ENCODE measurements at regions not wholly inside any gene's neighbourhood (a gene's known extent, or its start where the extent isn't known, plus 50 kb on each side); places are given as distances from the start of the nearest gene placed in this dataset.
A peak's percentile ranks its signal among the peaks of the same experiment; 100 is the strongest.

DNA sequence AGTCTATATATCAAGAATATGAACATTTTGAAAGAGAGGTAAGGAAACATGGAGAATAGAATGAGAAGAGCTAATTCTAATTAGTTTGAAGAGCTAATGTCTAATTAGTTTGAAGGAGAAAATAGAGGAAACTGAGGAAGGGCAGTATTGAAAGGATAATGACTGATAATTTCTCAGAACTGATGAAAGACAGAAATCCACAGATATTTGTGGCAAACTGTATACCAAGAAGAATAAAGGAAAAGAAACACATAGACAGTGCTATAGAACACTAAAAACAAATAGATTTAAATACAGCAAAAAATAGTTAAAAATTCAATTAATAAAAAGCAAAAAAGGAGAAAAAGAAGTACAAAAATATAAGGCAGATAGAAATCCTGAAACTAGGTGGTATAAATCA, 354.4 kb downstream of the QKI start:
- intact Hi-C loops (cut with DNase I): no loop called here
- Histone ChIP-seq H3K4me3 (no peak overlapping the region), H3K4me1 (peaks cover 4% of the 10 kb centered on the region), H3K9me3 (no peaks in the 10 kb centered on the region), H3K27me3 (no peaks in the 10 kb centered on the region), H3K27ac (no peak overlapping the region), H3K36me3 (no peaks in the 10 kb centered on the region)
- ATAC-seq: no peak
- DNase-seq: no peak
- TF ChIP-seq, protein P1, sequence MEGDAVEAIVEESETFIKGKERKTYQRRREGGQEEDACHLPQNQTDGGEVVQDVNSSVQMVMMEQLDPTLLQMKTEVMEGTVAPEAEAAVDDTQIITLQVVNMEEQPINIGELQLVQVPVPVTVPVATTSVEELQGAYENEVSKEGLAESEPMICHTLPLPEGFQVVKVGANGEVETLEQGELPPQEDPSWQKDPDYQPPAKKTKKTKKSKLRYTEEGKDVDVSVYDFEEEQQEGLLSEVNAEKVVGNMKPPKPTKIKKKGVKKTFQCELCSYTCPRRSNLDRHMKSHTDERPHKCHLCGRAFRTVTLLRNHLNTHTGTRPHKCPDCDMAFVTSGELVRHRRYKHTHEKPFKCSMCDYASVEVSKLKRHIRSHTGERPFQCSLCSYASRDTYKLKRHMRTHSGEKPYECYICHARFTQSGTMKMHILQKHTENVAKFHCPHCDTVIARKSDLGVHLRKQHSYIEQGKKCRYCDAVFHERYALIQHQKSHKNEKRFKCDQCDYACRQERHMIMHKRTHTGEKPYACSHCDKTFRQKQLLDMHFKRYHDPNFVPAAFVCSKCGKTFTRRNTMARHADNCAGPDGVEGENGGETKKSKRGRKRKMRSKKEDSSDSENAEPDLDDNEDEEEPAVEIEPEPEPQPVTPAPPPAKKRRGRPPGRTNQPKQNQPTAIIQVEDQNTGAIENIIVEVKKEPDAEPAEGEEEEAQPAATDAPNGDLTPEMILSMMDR (IDR thresholded peaks at IDR 0.05): no peak

DNA sequence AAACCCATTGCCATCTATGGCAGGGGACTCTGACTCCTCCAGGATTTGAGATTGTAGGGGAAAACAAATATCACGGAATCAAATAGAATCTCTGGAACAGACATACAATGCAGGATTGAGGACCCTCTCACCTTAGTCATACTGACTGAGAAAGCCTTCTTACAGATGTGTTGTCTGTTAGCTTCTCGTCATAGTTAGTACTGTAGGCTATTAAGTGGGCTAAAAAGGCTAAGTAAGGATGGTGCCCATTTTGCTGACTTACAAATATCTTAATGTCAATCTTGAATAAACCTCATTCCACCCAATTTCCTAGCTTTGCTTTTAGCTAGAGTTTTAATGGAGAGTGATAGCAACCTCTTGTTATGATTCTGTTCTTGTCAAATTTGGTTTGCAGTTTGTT, 352.4 kb downstream of the QKI start:
- Histone ChIP-seq H3K4me1 (peaks cover 5% of the 10 kb centered on the region), H3K9me3 (no peaks in the 10 kb centered on the region), H3K27me3 (no peaks in the 10 kb centered on the region), H3K36me3 (no peaks in the 10 kb centered on the region), H3K4me3 (no peak overlapping the region), H3K27ac (no peak overlapping the region)
- TF ChIP-seq, protein P1 (IDR thresholded peaks at IDR 0.05): no peak
- DNase-seq: no peak
- ATAC-seq: no peak
- intact Hi-C loops (cut with DNase I): no loop called here

DNA sequence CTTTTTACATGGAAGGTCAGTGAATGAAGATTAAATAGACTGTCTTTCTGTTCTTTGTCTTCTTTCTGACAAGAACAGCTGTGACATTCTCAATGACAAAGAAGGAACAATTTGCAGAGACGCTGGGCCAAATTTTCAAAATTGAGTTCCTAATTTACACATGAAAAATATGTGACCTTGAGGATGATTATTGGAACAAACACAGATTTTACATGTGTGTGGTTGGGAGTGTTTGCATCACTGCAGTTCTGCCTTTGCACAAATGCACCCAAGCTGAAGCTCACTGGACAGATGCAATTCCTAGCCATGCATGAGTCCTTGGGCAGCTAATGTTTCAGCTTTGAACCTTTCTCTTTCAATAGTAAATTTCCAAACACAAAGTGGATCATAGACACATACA, 350.8 kb downstream of the QKI start:
- peaks cover 5% of the 10 kb centered on the region for H3K4me1 ChIP-seq
- no peaks in the 10 kb centered on the region for H3K9me3 ChIP-seq
- no peak overlapping the region for H3K4me3 ChIP-seq
- ATAC-seq: no peak
- DNase-seq: no peak
- peak overlapping the region; percentile 38 for H3K27ac ChIP-seq
- no peaks in the 10 kb centered on the region for H3K27me3 ChIP-seq
- intact Hi-C loops (cut with DNase I): no loop called here
- TF ChIP-seq, protein P1 (IDR thresholded peaks at IDR 0.05): no peak
- no peaks in the 10 kb centered on the region for H3K36me3 ChIP-seq

DNA sequence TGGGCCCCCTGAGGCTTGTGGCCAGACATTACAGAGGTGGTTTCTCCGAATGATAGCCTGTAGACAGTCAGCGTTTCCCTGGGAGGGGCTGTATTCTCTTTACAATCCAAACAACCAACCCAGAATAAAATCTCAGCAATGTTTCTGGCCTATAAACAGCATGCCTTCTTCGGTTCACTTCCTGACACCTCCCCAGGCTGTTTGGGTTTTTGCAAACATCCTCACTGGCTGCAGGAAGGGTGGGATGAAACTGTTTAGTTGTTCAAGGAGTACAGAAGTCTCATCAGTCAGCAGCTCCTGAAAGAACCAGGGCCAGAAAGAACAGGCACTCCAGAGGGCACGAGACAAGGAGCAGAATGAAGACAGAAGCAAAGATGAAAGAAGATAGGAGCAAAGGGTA, 350.0 kb downstream of the QKI start:
- no peak for DNase-seq
- no peaks in the 10 kb centered on the region for H3K36me3 ChIP-seq
- no peak overlapping the region for H3K4me3 ChIP-seq
- peak overlapping the region; percentile 26 for H3K27ac ChIP-seq
- no peaks in the 10 kb centered on the region for H3K9me3 ChIP-seq
- no peaks in the 10 kb centered on the region for H3K27me3 ChIP-seq
- H3K4me1 ChIP-seq: peaks cover 5% of the 10 kb centered on the region
- ATAC-seq: peak; percentile 69
- TF ChIP-seq, protein P1 (IDR thresholded peaks at IDR 0.05): no peak
- intact Hi-C loops (cut with DNase I): no loop called here

DNA sequence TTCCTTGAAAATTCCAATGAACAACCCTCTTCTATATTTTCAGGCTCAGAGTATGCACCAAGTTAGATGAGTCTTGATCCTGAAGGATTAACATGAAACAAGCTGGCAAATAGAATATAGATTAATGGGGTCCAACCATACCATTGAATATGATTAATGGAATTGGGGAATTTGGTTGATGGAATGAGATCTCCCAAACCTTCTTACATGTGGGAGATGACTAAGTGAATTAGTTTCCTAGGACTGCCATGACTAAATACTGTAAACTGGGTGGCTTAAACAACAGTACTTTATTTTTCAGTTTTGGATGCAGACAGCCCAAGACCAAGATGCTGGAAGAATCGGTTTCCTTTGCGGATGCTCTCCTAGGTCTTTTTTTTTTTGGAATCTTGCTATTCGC, 347.0 kb downstream of the QKI start:
- Histone ChIP-seq H3K27ac (no peak overlapping the region), H3K4me3 (no peak overlapping the region), H3K9me3 (no peaks in the 10 kb centered on the region), H3K4me1 (peaks cover 5% of the 10 kb centered on the region), H3K27me3 (no peaks in the 10 kb centered on the region), H3K36me3 (no peaks in the 10 kb centered on the region)
- TF ChIP-seq, protein P1 (IDR thresholded peaks at IDR 0.05): no peak
- ATAC-seq: no peak
- intact Hi-C loops (cut with DNase I): no loop called here
- DNase-seq: no peak

DNA sequence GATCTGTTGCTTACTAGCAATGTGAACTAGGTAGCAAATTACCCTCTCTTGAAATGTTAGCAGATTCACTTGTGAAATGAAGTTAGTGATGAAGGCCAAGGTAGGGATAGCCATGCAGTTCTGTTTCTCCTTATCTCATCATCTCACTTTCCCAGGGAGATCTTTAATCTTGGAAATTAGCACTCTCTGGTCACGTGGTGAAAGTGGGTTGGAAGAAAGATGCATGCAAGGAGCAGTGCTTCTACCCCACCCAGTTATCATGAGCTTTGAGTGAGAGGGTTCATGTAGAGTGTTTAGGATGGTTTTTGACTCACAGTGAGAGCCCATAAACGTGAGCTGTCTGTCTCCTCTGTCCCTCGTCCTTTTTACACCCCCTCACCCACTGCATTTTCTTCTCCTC, 346.3 kb downstream of the QKI start:
- H3K9me3 ChIP-seq: no peaks in the 10 kb centered on the region
- no peaks in the 10 kb centered on the region for H3K36me3 ChIP-seq
- intact Hi-C loops (cut with DNase I): no loop called here
- H3K27me3 ChIP-seq: no peaks in the 10 kb centered on the region
- no peak overlapping the region for H3K4me3 ChIP-seq
- DNase-seq (no peak), ATAC-seq (no peak)
- H3K4me1 ChIP-seq: peaks cover 5% of the 10 kb centered on the region
- no peak overlapping the region for H3K27ac ChIP-seq
- TF ChIP-seq, protein P1 (IDR thresholded peaks at IDR 0.05): no peak
